HepG2 (cell line): ENCODE measurements at regions not wholly inside any gene's neighbourhood (a gene's known extent, or its start where the extent isn't known, plus 50 kb on each side); places are given as distances from the start of the nearest gene placed in this dataset.

Experiments
- ATAC-seq: fragments of 200-7000 bp; cut with Tn5 transposase; 3 replicates; pipeline ENCODE4 v1.9.1; 2020; ENCODE audit warnings: mild to moderate bottlenecking, moderate library complexity
- BruUV-seq: library from RNA; stranded (reverse); fragments of 400-500 nt; replicated peaks from 2 replicates; lab custom pipeline; 2021; lab: Mats Ljungman, UMichigan
- CTCF ChIA-PET: fragments of 300-600 bp; formaldehyde crosslinking; extraction: SDS; loops from one replicate; lab custom pipeline; 2021; ENCODE audit warnings: low total read pairs, inconsistent platforms, low intra/inter-chr PET ratio; lab: Yijun Ruan, JAX
- POLR2A ChIA-PET: fragments of 350-600 bp; sonication (Branson Sonifier 250); formaldehyde crosslinking; loops from one replicate; lab custom pipeline; 2020; ENCODE audit warnings: antibody characterized with exemption, inconsistent platforms; lab: Yijun Ruan, JAX
- DNase-seq: peaks from one replicate; pipeline ENCODE4 v3.0.0-alpha.2; 2015; ENCODE audit warnings: low spot score
- FAIRE-seq: peaks from 3 replicates; lab custom pipeline; 2011; peaks lifted over from hg19 to GRCh38; lab: Jason Lieb, UNC
- H2AFZ ChIP-seq: one replicate; pipeline ENCODE4 v1.6.1; 2011; ENCODE audit warnings: low read length, inconsistent platforms
- H3K27ac ChIP-seq: fragments of 300-600 bp; 3 replicates; pipeline ENCODE4 v1.8.0; 2011; ENCODE audit warnings: mixed run types, mild to moderate bottlenecking, mixed read lengths, low read length, inconsistent platforms; ENCODE audit not compliant: insufficient read depth; ENCODE audit errors: extremely low read length
- H3K27me3 ChIP-seq, 2 experiments: fragments of 200-600 bp in 1 of 2; 2 replicates in 1 of 2; 3 replicates in 1 of 2; pipeline versions ENCODE4 v1.6.0 to v1.8.0; 2011; ENCODE audit warnings: low read length in 2 of 2, mild to moderate bottlenecking in 2 of 2, moderate library complexity in 2 of 2, inconsistent platforms in 1 of 2; ENCODE audit not compliant: insufficient read depth in 2 of 2, control insufficient read depth in 1 of 2
- H3K36me3 ChIP-seq, 2 experiments: fragments of 200-600 bp in 1 of 2; replicated peaks in 1 of 2; 2 replicates in 1 of 2; 3 replicates in 1 of 2; pipeline versions ENCODE4 v1.5.1 to v1.8.0; 2011; ENCODE audit warnings: low read length in 2 of 2, inconsistent platforms in 1 of 2; ENCODE audit not compliant: insufficient read depth in 2 of 2, control insufficient read depth in 1 of 2
- H3K4me1 ChIP-seq: 2 replicates; pipeline ENCODE4 v1.5.1; 2012; ENCODE audit warnings: low read length, inconsistent platforms; ENCODE audit not compliant: insufficient read depth
- H3K4me2 ChIP-seq: 2 replicates; pipeline ENCODE4 v1.6.0; 2011; ENCODE audit warnings: low read depth, low read length, inconsistent platforms
- H3K4me3 ChIP-seq, 3 experiments: fragments of 200-600 bp in 1 of 3; sonication (generic), shearing (Covaris generic) in 1 of 3; replicated peaks in 1 of 3; 2 replicates each; pipeline ENCODE4 v1.5.1; 2011 to 2016; ENCODE audit warnings: low read length in 3 of 3, inconsistent platforms in 2 of 3, low read depth in 2 of 3, mild to moderate bottlenecking in 2 of 3, control low read depth in 1 of 3, mixed read lengths in 1 of 3; ENCODE audit not compliant: insufficient read depth in 1 of 3
- H3K79me2 ChIP-seq: one replicate; pipeline ENCODE4 v1.6.1; 2011; ENCODE audit warnings: low read length, inconsistent platforms; ENCODE audit not compliant: insufficient read depth
- H3K9ac ChIP-seq: 2 replicates; pipeline ENCODE4 v1.6.0; 2011; ENCODE audit warnings: mild to moderate bottlenecking, low read depth, low read length, inconsistent platforms; ENCODE audit not compliant: insufficient read depth
- H3K9me3 ChIP-seq: 2 replicates; pipeline ENCODE4 v1.5.1; 2012; ENCODE audit warnings: mild to moderate bottlenecking, low read length
- H4K20me1 ChIP-seq: 2 replicates; pipeline ENCODE4 v1.6.0; 2011; ENCODE audit warnings: inconsistent platforms, mild to moderate bottlenecking, low read length, moderate library complexity; ENCODE audit not compliant: insufficient read depth
- ARNT ChIP-seq: fragments of 450-650 bp; IDR thresholded peaks from 2 replicates; pipeline ENCODE4 v1.6.1; 2017
- HNF1B ChIP-seq: sonication (generic); formaldehyde crosslinking; IDR thresholded peaks from 2 replicates; pipeline ENCODE4 v1.5.1; 2020; ENCODE audit warnings: mild to moderate bottlenecking, moderate library complexity, missing genetic modification reagents
- MAX ChIP-seq: IDR thresholded peaks from 2 replicates; pipeline ENCODE4 v1.6.1; 2012; ENCODE audit warnings: inconsistent platforms
- MIER3 ChIP-seq: IDR thresholded peaks from 2 replicates; pipeline ENCODE4 v1.6.1; 2016; ENCODE audit warnings: missing compliant biosample characterization, borderline replicate concordance
- RERE ChIP-seq: IDR thresholded peaks from 2 replicates; pipeline ENCODE4 v1.6.1; 2016; ENCODE audit warnings: low read depth, missing genetic modification reagents, missing compliant biosample characterization
- REXO4 ChIP-seq: sonication (generic); formaldehyde crosslinking; IDR thresholded peaks from 2 replicates; pipeline ENCODE4 v1.8.0; 2022; ENCODE audit warnings: missing genetic modification reagents, mild to moderate bottlenecking, borderline replicate concordance
- SNAPC5 ChIP-seq: sonication (generic); formaldehyde crosslinking; IDR thresholded peaks from 2 replicates; pipeline ENCODE4 v1.8.1; 2023; ENCODE audit warnings: mild to moderate bottlenecking, missing genetic modification reagents, borderline replicate concordance
- TFAP4 ChIP-seq: sonication (generic); IDR thresholded peaks from 2 replicates; pipeline ENCODE4 v1.6.1; 2016; ENCODE audit warnings: low read depth, borderline replicate concordance
- THAP11 ChIP-seq: IDR thresholded peaks from 2 replicates; pipeline ENCODE4 v1.6.1; 2016; ENCODE audit warnings: missing biosample characterization, missing genetic modification reagents
- ZBTB3 ChIP-seq: sonication (generic); formaldehyde crosslinking; IDR thresholded peaks from 2 replicates; pipeline ENCODE4 v1.4.0; 2020; ENCODE audit warnings: low read depth, mild to moderate bottlenecking, moderate library complexity, missing genetic modification reagents, borderline replicate concordance
- ZFP36L2 ChIP-seq: sonication (generic); formaldehyde crosslinking; IDR thresholded peaks from 2 replicates; pipeline ENCODE4 v1.4.0; 2020; ENCODE audit warnings: missing genetic modification reagents
- ZFP62 ChIP-seq: sonication (generic); formaldehyde crosslinking; IDR thresholded peaks from 2 replicates; pipeline ENCODE4 v1.4.0; 2020; ENCODE audit warnings: missing genetic modification reagents
- ZNF362 ChIP-seq: sonication (generic); formaldehyde crosslinking; IDR thresholded peaks from 2 replicates; pipeline ENCODE4 v1.4.0; 2020; ENCODE audit warnings: missing genetic modification reagents, mild to moderate bottlenecking, borderline replicate concordance
- WGBS: methylation state at CpG from one replicate; pipeline ENCODE4 v1.1.6; 2017; ENCODE audit warnings: low lambda C conversion rate; 5-methylcytosine and 5-hydroxymethylcytosine counted together
- in situ Hi-C: cut with HindIII; loops from 2 replicates; pipeline ENCODE4 v1.10.0; 2017; ENCODE audit warnings: low pct_unique_long_range_greater_than_20kb; ENCODE audit not compliant: extremely low pct_ligation_motif_present
- intact Hi-C: fragments of 100-400 bp; cut with micrococcal nuclease; formaldehyde crosslinking; loops from one replicate; pipeline ENCODE4 v1.10.0; 2022; ENCODE audit not compliant: unreplicated experiment

GRCh38 chr3:154660811-154661210 is 230.8 kb upstream of the GPR149 start:
- Histone ChIP-seq H3K27ac (no peak overlapping the region), H3K27me3 (no peaks in the 10 kb centered on the region), H3K4me2 (no peak overlapping the region)
- CTCF ChIA-PET: no interaction called here
- BruUV-seq: no TSS peak
- TF ChIP-seq TFAP4: no peak
- TF ChIP-seq REXO4 (CRISPR knock-in tag): no peak
- no peak for TF ChIP-seq SNAPC5 (CRISPR knock-in tag)
- no peak for TF ChIP-seq ARNT
- no peak for TF ChIP-seq ZFP62 (CRISPR knock-in tag)
- no peak for TF ChIP-seq MAX
- TF ChIP-seq ZNF362 (CRISPR knock-in tag): no peak
- no peak for TF ChIP-seq THAP11 (CRISPR knock-in tag)
- no peak for TF ChIP-seq HNF1B (CRISPR knock-in tag)
- no peak for TF ChIP-seq MIER3 (CRISPR knock-in tag)
- TF ChIP-seq ZBTB3: no peak
- no peak for TF ChIP-seq ZFP36L2 (CRISPR knock-in tag)
- TF ChIP-seq RERE (CRISPR knock-in tag): no peak
- TF ChIP-seq, all 625 proteins: peak for 0
- ATAC-seq (no peak), FAIRE-seq (no peak), DNase-seq (no peak)
- POLR2A ChIA-PET: no interaction called here
- Histone ChIP-seq H3K4me1 (no peaks in the 10 kb centered on the region), H3K36me3 (no peaks in the 10 kb centered on the region), H3K4me3 (no peak overlapping the region), H3K79me2 (no peaks in the 10 kb centered on the region), H4K20me1 (no peaks in the 10 kb centered on the region), H2AFZ (no peak overlapping the region), H3K9ac (no peak overlapping the region), H3K9me3 (no peaks in the 10 kb centered on the region)
- WGBS: 5% methylated on average over 2 of the region's 2 CpGs
- intact Hi-C loops: no loop called here
- in situ Hi-C loops: no loop called here
